GM12872 (cell line): ENCODE measurements at regions not wholly inside any gene's neighbourhood (a gene's known extent, or its start where the extent isn't known, plus 50 kb on each side); places are given as distances from the start of the nearest gene placed in this dataset.

Experiments
- TF ChIP-seq, protein P1 (sequence below): IDR thresholded peaks from 3 replicates; pipeline ENCODE4 v1.5.1; 2011; ENCODE audit warnings: low read depth, mild to moderate bottlenecking, low read length, moderate library complexity; ENCODE audit not compliant: insufficient read depth

GRCh38 chr1:232508130-232508701 lies 121.7 kb downstream of the SIPA1L2 start:
- TF ChIP-seq, protein P1, sequence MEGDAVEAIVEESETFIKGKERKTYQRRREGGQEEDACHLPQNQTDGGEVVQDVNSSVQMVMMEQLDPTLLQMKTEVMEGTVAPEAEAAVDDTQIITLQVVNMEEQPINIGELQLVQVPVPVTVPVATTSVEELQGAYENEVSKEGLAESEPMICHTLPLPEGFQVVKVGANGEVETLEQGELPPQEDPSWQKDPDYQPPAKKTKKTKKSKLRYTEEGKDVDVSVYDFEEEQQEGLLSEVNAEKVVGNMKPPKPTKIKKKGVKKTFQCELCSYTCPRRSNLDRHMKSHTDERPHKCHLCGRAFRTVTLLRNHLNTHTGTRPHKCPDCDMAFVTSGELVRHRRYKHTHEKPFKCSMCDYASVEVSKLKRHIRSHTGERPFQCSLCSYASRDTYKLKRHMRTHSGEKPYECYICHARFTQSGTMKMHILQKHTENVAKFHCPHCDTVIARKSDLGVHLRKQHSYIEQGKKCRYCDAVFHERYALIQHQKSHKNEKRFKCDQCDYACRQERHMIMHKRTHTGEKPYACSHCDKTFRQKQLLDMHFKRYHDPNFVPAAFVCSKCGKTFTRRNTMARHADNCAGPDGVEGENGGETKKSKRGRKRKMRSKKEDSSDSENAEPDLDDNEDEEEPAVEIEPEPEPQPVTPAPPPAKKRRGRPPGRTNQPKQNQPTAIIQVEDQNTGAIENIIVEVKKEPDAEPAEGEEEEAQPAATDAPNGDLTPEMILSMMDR = no peak; the same call in 2 of the 3 replicates

DNA sequence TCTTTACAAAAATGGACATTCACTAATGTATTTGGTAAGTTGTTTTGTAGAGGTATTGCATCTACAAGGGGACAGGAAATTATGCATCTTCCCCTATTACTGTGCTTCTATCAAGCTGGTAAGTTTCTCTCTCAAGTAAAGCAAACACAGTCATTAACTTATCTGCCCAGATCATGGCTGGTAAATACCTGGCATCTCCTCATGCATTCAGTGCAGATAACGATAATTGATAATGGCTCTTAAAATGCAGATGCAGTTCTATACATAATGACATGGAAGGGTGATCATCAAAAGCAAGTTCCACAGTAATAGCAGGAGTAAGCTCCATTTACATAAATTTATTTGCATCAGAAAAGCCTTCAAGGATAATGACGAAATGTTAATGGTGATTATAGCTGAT lies 122.4 kb downstream of the SIPA1L2 start:
- TF ChIP-seq, protein P1 = no peak

DNA sequence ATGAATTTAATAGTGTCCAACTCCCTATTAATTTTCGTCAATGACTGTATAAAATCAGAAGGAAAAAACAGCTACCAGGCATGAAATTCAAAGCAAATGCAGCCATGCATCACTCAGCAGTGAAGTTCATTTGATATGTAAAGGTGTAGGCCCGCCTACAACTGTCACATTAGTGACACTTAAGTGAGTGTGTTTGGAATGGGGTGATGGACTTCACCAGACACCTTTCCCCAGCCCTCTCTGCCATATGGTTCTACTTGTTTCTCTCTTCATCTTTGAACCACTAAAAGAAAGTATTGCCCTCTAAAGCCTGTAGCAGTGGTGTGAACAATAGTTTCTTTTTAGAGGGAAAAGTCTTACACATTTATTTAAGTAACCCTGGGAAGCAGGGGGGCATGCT lies 124.0 kb downstream of the SIPA1L2 start:
- TF ChIP-seq, protein P1 = no peak

DNA sequence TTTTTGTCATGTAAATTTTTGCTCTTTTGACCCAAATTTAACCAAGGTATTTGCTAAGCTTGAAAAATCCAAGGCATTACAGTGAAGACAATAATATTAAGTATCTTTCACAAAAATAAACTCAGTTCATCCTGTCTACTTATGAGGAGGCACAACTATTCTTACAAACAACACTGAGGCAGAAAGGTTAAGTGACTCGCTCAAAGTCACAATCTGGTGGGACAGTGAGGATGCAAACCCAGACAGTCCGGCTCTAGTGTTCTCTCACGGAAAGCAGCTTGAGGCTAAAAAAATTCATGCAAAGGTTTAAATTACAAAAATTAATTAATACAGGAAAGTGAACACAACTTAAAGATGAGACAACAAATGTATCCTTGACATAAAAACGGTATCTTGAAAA lies 125.3 kb downstream of the SIPA1L2 start:
- TF ChIP-seq, protein P1 = no peak

- TF ChIP-seq, protein P1 = no peak
These were observed 126.4 kb downstream of the SIPA1L2 start for GRCh38 chr1:232503497-232503896.

GRCh38 chr1:232501854-232502253 lies 128.1 kb downstream of the SIPA1L2 start:
- TF ChIP-seq, protein P1 = no peak

DNA sequence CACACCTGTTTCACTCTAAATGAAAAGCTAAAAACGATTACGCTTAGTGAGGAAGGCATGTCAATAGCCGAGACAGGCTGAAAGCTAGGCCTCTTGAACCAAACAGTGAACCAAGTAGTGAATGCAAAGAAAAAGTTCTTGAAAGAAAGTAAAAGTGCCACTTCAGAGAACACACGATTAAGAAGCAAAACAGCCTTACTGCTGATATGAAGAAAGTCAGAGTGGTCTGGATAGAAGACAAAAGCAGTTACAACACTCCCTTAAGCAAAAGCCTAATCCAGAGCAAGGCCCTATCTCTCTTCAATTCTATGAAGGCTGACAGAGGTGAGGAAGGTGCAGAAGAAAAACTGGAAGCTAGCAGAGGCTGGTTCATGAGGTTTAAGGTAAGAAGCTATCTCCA lies 130.7 kb downstream of the SIPA1L2 start:
- TF ChIP-seq, protein P1 = no peak
